GM21576 (cell line): ENCODE measurements at regions not wholly inside any gene's neighbourhood (a gene's known extent, or its start where the extent isn't known, plus 50 kb on each side); places are given as distances from the start of the nearest gene placed in this dataset.
"Not testable (repeated sequence)": the region's sequence is repeated elsewhere in the genome, so short reads cannot be mapped to it uniquely, and the experiment has no call there.

Experiments
- ATAC-seq: cut with Tn5 transposase; IDR thresholded peaks from one replicate; pipeline ENCODE4 v1.9.1; 2021; ENCODE audit warnings: mild to moderate bottlenecking, moderate library complexity; ENCODE audit not compliant: unreplicated experiment

- ATAC-seq = no peak
These were observed 57.0 kb downstream of the PCDH20 start for GRCh38 chr13:61358599-61358998.

- no peak for ATAC-seq
These were observed 65.3 kb downstream of the PCDH20 start for GRCh38 chr13:61350341-61350740.

DNA sequence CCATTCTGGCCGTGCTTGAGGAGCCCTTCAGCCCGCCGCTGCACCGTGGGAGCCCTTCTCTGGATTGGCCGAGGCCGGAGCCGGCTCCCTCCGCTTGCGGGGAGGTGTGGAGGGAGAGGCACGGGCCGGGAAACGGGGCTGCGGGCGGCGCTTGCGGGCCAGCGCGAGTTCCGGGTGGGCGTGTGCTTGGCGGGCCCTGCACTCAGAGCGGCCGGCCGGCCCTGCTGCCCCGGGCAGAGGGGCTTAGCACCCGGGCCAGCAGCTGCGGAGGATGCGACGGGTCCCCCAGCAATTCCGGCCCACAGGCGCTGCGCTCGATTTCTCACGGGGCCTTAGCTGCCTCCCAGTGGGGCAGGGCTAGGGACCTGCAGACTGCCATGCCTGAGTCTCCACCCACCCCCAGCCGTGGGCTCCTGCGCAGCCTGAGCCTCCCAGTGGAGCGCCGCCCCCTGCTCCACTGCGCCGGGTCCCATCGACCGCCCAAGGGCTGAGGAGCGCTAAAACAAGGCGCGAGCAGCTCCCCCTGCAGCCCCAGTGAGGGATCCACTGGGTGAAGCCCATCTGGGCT, 76.5 kb downstream of the PCDH20 start:
- ATAC-seq = no peak

GRCh38 chr13:61316647-61317046, 99.0 kb downstream of the PCDH20 start:
- no peak for ATAC-seq

GRCh38 chr13:61294467-61295191, 121.0 kb downstream of the PCDH20 start:
- ATAC-seq = no peak

- no peak for ATAC-seq
These were observed 129.4 kb downstream of the PCDH20 start for GRCh38 chr13:61286148-61286745.

- no peak for ATAC-seq
These were observed 137.9 kb downstream of the PCDH20 start for GRCh38 chr13:61277586-61278276.

GRCh38 chr13:61277088-61277487, 138.6 kb downstream of the PCDH20 start:
- no peak for ATAC-seq

GRCh38 chr13:61276401-61276800, 139.2 kb downstream of the PCDH20 start:
- ATAC-seq = no peak

- no peak for ATAC-seq
These were observed 139.9 kb downstream of the PCDH20 start for GRCh38 chr13:61275736-61276135.

- ATAC-seq = no peak
These were observed 140.4 kb downstream of the PCDH20 start for GRCh38 chr13:61275251-61275650.

DNA sequence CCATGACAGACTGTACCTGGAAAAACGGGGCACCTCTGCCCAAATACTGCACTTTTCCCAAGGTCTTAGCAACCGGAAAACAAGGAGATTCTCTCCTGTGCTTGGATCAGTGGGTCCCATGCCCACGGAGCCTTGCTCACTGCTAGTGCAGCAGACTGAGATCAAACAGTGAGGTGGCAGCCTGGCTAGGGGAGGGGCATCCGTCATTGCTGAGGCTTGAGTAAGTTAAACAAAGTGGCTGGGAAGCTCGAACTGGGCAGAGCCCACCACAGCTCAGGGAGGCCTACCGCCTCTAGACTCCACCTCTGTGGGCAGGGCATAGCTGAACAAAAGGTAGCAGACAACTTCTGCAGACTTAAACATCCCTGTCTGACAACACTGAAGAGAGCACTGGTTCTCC, 148.8 kb downstream of the PCDH20 start:
- ATAC-seq = not testable (repeated sequence)

GRCh38 chr13:61261746-61262472, 153.7 kb downstream of the PCDH20 start:
- ATAC-seq = no peak

DNA sequence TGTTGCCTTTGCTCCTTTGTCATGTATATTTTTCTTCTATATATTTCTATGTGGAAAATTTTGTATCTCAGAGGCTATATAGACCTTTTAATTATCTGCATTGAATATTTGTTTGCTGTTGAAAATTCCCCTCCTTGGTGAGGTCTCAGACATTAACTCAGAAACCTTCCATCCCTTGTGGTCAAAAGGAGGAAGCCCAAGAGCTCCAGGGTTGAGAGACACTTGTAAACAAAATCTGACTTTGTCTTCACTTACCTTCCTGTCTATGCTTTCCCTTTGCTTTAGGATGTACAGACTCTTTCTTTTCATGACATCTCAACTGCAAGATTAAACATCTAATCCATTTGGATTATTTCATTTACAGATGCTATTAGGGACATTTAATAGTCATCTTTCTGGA, 157.5 kb downstream of the PCDH20 start:
- no peak for ATAC-seq

- no peak for ATAC-seq
These were observed 160.4 kb downstream of the PCDH20 start for GRCh38 chr13:61255040-61255796.

DNA sequence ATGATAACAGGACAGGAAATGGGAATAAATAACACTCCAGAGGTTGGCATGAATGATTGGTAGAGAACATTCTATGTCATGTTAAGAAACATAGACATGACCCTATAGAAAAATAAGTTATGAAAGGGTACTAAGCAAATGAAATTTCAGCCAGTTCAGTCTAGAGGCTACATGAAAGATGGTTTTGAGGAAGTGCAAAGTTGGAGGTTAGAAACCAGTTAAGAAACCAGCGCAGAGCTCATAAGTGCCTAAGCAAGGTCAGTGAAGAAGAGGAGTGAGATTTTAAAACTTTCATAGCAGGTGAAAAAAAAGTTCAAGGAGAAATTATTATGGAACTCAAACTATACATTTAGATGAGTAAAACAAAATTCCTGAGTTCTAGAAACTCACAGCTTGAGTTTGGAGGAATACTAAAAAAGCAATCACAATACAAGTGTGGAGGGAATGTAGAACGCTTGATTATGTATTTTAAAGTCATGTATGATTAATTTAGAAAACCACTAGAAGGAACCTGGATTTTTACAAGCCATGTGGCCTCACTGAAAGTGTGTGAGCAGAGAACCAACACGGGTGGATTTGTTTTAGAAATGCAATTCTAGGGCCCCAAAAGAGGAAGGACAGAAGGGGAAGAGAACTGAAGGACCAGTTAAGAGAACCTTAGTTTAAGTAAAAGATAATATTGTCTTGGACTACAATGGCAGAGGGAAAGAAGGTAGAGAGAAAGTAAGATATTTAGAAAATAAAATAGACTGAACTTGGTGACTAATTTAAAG, 162.4 kb downstream of the PCDH20 start:
- no peak for ATAC-seq

GRCh38 chr13:61252213-61252612, 163.4 kb downstream of the PCDH20 start:
- ATAC-seq = no peak

DNA sequence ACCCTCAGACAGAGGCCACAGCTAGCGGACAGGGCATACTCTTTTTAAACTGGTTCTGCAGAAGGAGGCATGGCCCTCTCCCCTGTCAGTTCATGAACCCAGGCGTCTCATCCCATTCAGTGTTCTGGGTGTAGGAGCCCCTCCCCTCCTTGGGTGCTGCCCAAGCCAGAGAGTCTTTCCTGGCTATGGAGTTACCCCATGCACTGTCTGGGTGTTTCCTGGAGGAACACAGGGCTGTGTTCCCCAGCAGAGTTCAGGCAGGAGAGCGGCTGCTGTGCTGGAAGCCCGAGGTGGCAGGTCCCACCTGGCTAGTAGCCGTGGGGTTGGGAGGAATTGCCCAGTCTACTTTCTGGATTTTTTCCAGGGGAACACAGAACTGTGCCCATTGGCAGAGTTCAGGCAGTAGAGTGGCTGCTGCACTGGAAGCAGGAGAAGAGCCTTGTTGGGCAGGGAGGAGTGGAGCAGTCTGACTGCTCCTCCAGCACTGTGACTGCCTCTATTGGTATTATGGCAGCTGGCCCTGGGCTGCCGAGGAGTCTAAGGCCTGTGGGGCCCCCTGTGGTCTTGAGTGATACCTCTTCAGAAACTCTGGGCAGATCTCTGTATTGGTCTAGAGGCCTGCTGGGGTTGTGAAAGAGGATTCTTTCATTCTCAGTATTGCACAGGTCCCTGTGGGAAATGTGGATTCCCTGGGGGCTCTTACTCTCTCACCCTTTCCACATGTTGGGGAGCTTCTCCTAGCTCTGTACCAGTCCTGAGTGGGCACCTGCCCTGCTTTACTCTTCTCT, 168.3 kb downstream of the PCDH20 start:
- ATAC-seq = no peak

DNA sequence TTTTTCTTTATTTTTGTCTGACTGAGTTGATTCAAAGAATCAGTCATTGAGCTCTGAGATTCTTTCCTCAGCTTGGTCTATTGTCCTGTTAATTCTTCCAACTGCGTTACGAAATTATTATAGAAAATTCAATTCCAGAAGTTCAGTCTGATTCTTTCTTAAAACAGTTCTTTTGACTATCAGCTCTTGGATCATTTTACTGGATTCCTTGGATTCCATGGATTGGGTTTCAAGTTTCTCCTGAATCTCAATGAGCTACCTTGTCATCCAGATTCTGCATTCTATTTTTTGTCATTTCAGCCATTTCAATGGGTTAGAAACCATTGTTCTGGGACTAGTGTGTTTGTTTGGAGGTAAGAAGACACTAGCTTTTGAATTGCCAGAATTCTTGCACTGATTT, 169.3 kb downstream of the PCDH20 start:
- ATAC-seq = no peak
